NCI-H146 treated with DMSO at 0.1 percent for 48 hours (cell line): ENCODE measurements at regions not wholly inside any gene's neighbourhood (a gene's known extent, or its start where the extent isn't known, plus 50 kb on each side); places are given as distances from the start of the nearest gene placed in this dataset.
"Not testable (repeated sequence)": the region's sequence is repeated elsewhere in the genome, so short reads cannot be mapped to it uniquely, and the experiment has no call there.

ENCODE experiments used
- DNase-seq: peaks from one replicate; lab custom pipeline; 2025; ENCODE audit not compliant: unreplicated experiment; lab: John Stamatoyannopoulos, UW

DNA sequence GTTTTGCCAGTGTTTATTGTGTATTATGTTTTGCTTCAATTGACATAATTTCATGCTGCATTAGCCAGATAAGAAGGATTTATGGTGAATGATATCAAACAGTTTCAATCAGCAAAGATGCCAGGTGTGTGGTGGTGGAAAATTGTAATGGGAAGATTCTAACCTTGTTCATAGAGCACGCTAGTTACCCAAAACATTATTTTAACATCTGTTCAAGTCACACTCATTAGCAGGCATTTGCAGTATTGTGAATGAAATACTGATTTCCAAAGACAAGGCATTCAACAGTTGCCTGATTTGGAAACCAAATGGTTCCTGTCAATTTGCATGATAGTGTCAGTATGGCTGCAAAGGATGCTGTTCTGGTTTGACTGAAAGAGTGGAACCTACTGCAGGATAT lies 129.7 kb downstream of the EPC1 start:
- peak; percentile 9 for DNase-seq

DNA sequence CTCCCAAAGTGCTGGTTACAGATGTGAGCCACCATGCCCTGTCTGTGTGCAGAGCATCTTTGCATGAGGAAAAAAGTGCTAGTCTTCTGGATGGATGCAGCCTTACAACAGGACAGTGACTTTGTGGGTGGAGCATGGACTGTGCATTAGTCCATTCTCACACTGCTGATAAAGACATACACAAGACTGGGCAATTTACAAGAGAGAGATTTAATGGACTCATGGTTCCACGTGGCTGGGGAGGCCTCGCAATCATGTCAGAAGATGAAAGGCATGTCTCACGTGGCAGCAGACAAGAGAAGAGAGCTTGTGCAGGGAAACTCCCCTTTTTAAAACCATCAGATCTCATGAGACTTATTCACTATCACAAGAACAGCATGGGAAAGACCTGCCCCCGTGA lies 133.1 kb downstream of the EPC1 start:
- DNase-seq, result not testable (repeated sequence)

DNA sequence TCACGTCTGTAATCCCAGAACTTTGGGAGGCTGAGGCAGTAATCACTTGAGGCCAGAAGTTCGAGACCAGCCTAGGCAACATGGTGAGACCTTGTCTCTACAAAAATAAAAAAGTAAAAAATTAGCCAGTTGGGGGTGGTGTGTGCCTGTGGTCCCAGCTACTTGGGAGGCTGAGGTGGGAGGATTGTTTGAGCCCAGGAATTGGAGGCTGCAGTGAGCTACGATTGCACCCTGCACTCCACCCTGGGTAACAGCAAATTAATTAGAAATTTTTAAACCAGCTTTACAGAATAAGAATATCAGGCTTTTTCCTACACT lies 136.0 kb downstream of the EPC1 start:
- no peak for DNase-seq

DNA sequence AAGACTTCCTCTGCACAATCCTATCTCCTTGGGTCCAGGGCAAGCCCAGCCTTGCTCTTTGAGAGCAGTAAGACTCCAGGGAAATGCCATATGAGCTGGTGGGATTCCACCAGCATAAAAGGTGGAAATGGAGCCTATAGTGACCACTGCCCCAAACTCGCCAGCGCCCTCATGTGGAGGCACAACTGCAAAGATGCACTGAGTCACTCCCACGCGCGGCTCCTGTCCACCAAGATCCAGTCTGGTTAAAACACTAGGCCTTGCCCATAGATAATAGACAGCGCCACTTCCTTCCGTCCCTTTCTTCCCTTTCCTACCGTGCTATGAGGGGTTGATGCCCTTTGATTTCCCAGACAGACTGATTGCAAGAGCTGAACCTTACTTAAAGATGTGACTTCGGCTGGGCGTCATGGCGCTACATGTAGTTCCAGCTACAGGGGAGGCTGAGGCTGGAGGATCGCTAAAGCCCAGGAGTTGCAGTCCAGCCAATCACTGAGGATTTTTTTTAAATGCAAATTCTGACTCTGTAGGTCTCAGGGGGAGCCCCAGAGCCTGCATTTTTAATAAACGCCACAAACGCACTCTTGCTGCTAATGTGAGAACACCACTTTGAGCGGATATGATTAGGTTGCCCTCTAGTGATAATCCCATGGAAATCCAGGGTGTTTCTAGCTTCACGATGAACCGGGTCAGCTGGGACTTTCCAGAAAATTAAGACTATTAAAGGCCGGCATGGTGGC lies 136.5 kb downstream of the EPC1 start:
- DNase-seq, result no peak

DNA sequence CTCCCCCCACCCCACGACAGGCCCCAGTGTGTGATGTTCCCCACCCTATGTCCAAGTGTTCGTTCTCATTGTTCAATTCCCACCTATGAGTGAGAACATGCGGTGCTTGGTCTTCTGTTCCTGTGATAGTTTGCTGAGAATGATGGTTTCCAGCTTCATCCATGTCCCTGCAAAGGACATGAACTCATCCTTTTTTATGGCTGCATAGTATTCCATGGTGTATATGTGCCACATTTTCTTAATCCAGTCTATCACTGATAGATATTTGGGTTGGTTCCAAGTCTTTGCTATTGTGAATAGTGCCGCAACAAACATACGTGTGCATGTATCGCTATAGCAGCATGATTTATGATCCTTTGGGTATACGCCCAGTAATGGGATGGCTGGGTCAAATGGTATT lies 139.0 kb downstream of the EPC1 start:
- not testable (repeated sequence) for DNase-seq

DNA sequence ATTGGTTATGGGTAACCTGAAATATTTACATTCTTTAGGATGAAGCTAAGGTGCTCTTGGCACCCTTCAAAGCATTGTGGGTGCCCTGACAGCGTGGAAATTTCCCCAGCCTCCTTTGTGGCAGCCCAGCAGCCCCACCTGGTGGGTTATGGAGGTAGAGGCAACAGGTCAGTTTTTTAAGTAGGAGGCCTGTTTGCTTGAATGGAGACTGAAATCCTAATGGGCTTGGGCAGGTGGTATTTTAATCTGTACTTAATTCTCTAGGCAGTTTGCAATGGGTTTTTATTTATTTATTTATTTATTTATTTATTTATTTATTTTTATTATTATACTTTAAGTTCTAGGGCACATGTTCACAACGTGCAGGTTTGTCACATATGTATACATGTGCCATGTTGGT lies 139.4 kb downstream of the EPC1 start:
- DNase-seq, result peak; percentile 22

DNA sequence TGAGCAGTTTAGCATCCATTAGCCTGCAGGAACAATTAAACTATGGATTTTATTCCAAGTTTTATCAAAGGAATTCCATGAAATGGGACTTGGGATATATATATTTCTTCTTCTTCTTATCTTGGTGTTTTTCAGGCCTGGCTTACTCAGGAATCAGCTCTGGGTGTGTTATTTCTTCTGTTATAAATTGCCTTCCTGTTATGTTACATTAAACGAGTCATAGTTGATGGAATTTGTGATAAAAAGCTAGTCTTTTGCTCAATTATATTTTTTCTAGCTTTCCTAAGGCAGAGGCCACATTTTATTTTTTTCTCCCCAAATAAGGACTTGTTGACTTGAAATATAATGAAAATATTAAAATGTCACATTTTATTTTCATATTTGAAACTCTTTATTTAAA lies 141.3 kb downstream of the EPC1 start:
- no peak for DNase-seq

DNA sequence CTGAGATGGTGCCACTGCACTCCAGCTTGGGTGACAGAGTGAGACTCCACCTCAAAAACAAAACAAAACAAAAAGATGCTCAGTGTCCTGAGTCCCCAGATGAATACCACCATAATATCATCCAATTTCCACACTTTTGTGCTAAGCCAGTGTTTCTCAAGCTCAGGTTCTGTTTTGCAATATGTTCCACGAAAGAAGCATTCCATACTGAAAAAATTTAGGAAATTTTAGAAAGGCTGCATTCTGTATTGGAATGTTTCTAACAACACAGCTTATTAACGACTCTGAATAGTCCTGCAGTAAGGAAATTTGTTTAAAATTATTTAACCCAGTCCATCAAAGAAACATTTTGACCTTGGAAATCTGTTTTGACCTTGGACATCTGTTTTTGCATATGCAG lies 142.4 kb downstream of the EPC1 start:
- DNase-seq, result no peak

DNA sequence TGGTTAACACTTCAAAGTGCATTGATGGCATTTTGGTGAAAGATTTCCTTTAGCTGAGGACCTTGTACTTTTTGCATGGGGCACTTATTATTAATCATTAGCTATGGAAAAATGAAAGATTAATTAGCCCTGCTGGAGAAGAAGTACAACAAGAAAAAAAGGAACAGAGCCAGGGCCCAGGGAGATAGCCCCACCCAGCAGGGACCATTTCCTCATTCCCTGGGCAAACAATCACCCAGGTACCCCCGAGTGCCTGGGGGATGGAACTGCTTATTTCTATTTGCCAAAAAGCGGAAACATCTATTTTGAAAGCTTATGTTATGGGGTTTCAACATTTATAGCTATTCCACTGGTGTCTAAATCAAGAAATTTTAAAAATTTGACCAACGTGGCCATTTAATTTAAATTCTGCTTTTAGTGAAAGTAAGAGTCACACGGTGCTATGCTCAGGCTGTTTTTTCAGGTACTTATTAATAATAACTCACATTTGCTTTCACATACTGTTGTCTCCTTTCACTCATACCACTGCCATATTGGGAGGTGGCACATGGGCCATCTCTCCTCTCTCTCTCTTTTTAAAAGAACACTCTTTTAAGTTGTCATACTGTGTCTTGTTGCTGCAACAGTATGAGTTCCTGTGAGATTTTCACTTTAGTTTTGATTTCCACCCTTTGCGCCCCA lies 143.6 kb upstream of the KIF5B start:
- no peak for DNase-seq

DNA sequence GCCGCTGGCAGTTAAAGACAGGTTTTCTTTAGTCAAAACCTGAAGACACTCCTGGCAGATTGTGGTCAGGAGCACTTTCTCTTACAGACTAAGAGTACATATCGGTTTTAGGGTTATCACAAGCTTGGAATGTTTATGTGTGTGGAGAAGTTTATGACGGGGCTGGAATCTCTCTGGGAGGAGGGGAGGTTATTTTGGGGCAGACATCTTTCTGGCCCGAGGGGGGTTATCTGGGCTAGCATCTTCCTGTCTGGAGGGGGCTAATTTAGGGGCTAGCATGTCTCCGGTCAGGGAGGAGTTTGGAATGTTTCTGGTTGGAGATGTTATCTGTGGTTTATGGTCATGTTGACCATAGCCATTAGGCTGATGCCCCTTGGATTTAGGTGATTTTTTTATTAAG lies 141.2 kb upstream of the KIF5B start:
- no peak for DNase-seq

DNA sequence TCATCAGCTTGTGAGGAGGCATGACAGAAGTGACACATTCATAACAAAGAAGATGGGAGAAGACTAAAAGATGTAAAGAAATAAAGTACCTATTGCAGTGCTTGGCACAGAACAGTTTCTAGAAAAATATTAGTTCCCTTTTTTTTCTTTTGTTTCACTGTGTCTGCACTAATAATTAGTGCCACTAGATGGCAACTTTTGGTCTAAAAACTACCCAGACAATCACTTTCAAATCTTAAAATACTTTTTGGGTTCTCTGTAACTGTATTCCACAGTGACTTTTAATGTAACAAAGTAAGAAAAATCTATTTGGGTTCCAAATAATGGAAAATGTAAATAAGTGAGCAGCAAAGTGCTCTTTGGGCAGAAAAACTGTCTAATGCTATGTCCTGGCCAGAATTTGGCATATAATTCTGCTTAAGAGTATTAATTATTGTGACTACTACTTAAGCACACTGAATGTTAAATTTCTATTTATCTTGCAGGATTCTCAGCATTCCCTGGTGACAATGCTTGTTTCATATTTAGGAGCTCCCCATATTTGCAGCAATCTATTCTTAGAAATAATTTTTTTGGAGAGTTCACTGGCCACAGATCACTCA lies 134.8 kb upstream of the KIF5B start:
- DNase-seq, result peak; percentile 30

DNA sequence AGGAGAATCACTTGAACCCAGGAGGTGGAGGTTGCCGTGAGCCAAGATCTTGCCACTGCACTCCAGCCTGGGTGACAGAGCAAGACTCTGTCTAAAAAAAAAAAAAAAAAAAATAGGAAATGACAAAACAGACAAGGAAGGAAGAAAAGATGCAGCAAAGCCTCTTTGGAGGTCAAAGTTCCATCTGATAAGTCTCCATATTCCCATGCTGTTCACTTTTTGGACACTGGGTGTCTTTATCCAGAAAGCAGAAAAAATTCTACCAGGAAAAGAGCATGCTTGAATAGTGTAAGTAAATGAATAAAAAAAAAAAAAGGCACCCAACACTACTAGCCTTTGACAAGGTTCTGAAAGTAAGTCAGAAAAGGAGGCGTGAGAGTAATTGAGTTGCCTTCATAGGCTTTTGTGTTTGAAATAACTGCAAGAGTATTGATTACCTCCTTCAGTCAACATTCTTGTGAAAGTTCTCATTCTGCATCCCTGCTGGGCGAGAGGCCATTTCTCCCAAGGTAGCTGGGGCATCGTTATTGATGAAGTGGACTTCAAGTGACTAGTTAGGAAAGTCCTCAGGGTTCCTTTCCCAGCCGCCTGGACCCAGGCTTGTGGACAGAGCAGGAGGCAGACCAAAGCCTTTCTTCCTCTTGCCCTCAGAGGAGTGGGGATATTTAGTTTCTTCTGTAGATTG lies 133.3 kb upstream of the KIF5B start:
- peak; percentile 17 for DNase-seq

DNA sequence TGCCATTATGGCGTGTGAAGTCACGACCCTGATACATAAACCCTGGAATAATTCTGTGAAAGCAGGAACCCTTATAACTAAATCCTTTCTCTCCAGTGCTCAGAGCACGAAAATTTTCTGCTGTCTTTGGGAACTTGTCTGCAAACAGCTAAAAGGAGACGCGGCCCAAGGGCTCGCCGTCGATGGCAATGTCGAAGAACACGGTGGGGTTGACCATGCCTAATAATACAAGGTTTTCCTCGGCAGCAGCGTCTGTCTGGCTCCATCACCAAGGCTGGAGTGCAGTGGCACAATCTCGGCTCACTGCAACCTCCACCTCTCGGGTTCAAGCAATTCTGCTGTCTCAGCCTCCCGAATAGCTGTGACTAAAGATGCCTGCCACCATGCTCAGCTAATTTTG lies 132.4 kb upstream of the KIF5B start:
- DNase-seq, result not testable (repeated sequence)

DNA sequence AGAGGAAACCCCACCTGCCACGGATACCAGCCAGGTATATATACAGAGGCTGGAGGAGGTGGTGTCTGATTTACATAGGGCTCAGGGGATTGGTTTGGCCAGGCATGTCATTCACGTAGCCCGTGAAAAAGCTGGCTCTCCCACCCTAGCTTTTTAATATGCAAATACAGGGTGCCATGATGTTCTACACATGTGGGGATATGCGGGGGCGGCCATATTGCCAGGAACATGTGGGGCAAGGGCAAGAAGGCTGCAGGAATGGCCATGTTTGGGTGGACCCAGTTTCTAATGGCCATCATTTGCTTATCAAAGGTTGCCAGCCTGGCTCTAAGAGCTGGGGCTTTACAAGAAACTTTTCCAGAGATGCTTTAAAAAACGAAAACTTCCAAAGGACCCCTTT lies 131.5 kb upstream of the KIF5B start:
- no peak for DNase-seq

DNA sequence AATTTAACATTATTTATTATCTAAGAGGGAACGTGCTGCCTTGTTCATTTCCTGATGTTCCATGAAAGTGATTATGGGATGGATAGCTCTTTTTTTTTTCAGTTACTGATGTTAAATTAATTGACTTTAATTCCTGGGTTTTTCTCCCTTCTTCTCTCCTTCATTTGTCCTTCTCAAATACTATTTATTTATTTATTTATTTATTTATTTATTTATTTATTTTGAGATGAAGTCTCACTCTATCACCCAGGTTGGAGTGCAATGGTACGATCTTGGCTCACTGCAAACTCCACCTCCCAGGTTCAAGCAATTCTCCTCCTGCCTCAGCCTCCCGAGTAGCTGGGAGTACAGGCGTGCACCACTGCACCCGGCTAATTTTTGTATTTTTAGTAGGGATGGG lies 127.4 kb upstream of the KIF5B start:
- not testable (repeated sequence) for DNase-seq

DNA sequence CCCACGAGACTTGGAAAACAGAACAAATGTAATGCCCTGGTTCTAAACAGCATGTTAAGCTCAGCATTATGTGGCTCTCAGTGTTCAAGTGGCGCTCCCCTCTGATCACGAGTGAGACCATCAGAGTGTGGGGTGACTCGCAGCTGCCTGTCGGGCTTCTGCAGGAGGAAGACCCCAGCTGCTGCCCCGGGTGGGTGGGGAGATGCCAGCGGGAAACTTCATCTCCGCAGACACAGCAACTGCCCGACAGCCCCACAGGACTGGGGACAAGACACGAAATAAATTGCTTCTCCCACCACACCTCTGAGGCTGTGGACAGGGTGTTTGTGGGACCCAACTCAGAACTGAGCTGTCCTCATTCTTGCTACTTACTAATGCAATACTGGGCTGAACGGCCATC lies 126.3 kb upstream of the KIF5B start:
- DNase-seq, result no peak

DNA sequence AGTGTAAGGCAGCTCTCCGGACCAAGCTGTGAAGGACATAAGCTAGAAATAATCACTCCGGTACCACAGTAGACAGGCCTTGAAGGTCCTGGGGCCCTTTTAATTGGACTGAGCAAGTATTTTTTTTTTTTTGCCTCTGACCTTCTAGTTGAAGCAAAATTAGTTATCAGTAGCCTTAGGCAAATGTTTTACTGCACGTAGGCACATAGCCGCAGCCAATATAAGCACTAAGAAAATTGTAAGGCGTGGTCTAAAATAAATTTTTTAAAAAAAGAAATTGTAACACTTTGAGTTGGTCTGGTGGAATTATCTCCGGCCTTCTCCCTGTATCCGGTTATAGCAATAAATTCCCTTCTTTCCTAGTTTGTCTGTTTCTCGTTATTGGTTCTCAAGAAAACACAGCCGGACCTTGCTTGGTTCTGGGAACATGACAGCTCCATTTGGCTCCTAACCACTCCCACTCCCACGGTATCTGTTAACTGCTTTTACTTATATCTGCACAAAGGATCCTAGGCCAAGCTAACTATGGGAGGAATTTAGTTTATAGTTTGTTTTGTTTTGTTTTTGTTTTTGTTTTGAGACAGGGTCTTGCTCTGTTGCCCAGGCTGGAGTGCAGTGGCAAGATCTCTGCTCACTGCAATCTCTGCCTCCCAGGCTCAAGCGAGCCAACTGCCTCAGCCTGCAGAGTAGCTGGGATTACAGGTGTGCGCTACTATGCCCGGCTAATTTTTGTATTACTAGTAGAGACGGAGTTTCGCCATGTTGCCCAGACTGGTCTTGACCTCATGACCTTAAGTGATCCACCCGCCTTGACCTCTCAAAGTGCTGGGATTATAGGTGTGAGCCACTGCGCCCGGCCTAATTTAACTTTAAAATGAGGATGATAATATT lies 124.4 kb upstream of the KIF5B start:
- DNase-seq, result no peak

DNA sequence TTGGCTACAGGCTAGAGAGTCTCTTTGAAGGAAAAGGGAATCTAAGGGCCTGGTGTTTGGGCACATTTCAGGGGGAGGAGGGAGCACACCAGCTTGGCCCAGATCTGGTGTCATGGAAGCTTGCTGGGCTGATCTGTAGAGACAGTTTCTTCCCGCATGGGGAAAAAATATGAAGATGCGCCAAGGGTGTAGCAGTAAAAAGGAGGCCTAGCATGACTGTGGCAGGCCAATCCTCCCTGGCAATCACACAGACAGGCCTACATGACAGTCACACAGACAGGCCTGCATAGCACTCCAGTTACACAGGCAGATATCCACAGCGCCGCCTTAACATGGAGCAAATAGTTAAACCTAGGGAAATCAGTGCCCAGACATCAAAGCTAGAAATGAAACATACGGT lies 123.6 kb upstream of the KIF5B start:
- no peak for DNase-seq

DNA sequence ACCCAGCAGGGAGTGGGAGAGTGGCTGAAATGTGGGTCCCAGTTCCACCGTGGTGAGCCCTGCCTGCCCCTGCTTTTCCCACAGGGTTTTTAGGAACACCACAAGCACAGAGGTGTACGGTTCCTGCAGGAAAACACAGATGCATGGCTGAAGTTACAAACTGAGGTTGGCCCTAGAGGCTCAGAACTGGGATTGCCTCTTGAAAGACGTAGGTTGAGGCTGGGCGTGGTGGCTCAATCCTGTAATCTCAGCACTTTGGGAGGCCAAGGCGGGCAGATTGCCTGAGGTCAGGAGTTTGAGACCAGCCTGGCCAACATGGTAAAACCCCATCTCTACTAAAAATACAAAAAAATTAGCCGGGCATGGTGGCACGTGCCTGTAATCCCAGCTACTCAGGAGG lies 121.4 kb upstream of the KIF5B start:
- not testable (repeated sequence) for DNase-seq

DNA sequence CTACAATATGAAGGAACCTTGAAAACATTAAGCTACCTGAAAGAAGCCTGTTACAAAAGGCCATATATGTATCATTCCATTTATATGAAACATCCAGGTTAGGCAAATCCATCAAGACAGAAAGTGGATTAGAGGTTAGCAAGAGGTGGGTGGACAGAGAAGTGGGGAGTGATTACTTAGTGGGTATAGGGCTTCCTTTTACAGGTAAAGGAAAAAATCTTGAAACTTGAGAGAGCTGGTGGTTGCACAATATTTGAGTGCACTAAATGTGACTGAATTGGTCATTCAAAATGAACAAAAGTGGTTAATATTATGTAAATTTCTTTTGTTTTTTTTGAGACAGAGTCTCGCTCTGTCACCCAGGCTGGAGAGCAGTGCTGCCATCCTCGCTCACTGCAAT lies 119.4 kb upstream of the KIF5B start:
- DNase-seq, result no peak

DNA sequence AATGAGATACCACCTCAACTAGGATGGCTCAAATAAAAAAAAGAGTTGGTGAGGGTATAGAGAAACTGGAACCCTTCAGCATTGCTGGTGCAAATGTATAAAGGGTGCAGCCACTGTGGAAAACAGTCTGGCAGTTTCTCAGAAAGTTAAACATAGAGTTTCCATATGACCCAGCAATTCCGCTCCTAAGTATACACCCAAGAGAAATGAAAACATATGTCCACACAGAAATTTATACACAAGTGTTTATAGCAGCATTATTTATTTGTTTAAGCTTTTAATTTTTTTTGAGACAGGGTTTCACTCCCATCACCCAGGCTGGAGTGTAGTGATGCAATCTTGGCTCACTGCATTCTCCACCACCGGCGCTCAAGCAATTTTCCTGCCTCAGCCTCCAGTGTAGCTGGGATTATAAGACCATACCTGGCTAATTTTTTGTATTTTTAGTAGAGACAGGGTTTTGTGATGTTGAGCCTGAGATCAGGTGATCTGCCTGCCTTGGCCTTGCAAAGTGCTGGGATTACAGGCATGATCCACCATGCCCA lies 118.2 kb upstream of the KIF5B start:
- no peak for DNase-seq
